ENCODE measurements at regions not wholly inside any gene's neighbourhood (a gene's known extent, or its start where the extent isn't known, plus 50 kb on each side); places are given as distances from the start of the nearest gene placed in this dataset.
"Not testable (repeated sequence)": the region's sequence is repeated elsewhere in the genome, so short reads cannot be mapped to it uniquely, and the experiment has no call there.

DNA sequence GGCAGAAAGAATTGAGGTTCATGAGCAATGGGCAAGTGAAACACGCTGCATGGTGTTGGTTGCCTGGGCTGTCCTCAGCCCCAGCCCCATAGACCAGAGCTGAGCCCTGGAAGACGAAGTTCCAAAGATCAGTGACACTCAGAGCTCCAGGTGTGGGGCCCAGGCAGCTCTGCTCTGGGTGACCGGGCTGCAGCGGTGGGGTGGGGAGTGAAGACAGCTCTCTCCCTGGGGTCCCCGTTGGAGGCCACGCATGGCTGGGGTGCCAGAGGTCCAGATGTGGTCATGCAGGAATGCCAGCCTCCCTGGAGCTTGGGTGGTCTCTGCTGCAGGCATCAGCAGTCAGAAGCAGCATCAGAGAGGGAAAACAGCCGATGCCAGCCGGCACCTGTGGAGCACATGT lies 165.0 kb upstream of the ERCC6L2 start:
- no peaks in the 10 kb centered on the region; the same call in 1 of the 2 replicates for H3K36me3 ChIP-seq
- TF ChIP-seq Cebpa-rat (IDR thresholded peaks at IDR 0.05): no peak
- peak overlapping the region; percentile 72 for H3K4me2 ChIP-seq
- no peak overlapping the region for H3K27ac ChIP-seq
- H3K4me1 ChIP-seq: peaks cover 23% of the 10 kb centered on the region
- no peak overlapping the region for H3K9ac ChIP-seq
- H3K27me3 ChIP-seq: no peaks in the 10 kb centered on the region
- peaks cover 17% of the 10 kb centered on the region for H3K9me3 ChIP-seq
- H3K4me3 ChIP-seq: no peak overlapping the region
- peaks cover 8% of the 10 kb centered on the region; the same call in 1 of the 2 replicates for H4K20me1 ChIP-seq

DNA sequence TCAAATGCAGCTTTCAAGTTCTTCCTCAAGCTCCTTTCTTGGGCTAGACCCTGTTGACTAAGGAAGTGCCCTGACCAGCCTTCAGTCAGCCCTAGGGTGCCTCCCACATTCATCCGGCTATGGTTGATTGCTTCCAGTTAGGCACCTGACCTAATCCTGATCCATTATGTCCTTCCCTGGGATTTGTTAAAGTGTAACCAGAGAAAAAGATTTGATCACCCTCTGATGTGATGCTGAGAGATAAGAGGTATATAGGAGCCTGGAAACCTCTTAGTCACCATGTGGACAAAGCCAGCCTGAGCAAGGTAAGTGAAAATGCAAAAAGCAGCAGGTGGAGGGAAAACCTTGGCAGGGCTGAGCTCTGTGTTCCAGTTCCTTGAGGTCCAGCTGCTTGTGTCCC lies 178.8 kb upstream of the ERCC6L2 start:
- Histone ChIP-seq H3K36me3 (no peaks in the 10 kb centered on the region), H3K27ac (no peak overlapping the region), H4K20me1 (no peaks in the 10 kb centered on the region), H3K9ac (no peak overlapping the region), H3K4me3 (no peak overlapping the region), H3K27me3 (no peaks in the 10 kb centered on the region), H3K4me1 (no peaks in the 10 kb centered on the region), H3K4me2 (no peak overlapping the region), H3K9me3 (peaks cover 15% of the 10 kb centered on the region)
- TF ChIP-seq Cebpa-rat (IDR thresholded peaks at IDR 0.05): no peak

DNA sequence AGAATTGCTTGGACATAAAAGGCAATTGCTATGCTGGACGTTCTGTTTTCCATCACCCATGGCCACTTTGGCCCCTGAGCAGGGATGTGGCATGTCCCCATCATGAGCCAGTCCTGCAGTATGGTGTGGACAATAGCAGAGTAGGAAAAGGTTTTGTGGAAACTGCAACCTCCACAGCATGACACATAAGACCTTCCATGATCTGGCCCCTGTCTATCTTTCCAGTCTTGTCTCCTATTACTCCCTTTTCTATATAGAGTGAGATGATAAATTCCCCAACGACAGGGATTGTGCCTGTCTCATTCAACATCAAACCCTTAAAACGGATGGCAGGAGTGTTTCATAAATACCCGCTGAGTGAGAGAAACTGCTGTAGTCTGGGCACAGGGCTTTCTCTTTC lies 174.7 kb upstream of the PTCH1 start:
- no peak overlapping the region for H3K9ac ChIP-seq

DNA sequence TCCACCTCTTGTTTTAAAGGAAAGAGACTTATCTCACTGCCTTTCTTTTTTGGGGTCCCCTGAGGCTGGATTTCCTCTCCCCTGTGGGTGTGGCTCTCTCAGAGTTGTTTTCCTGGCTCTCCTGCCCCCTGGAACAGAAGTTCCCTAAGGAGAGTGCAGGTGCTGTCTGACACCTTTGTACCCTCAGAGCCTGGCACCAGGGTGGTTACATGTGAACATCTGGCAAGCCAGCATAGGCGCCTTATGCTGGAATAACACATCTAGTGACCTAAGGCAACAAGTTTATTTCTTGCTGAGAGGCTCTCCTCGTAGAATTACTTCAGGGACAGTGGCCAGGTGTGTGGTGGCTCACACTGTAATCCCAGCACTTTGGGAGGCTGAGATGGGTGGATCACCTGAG lies 172.9 kb upstream of the PTCH1 start:
- TF ChIP-seq Cebpa-rat (IDR thresholded peaks at IDR 0.05): no peak
- H3K27me3 ChIP-seq: no peaks in the 10 kb centered on the region
- no peaks in the 10 kb centered on the region for H4K20me1 ChIP-seq
- no peaks in the 10 kb centered on the region for H3K9me3 ChIP-seq
- H3K36me3 ChIP-seq: no peaks in the 10 kb centered on the region
- no peak overlapping the region for H3K9ac ChIP-seq
- H3K4me1 ChIP-seq: peaks cover 9% of the 10 kb centered on the region; the same call in 1 of the 2 replicates
- H3K27ac ChIP-seq: no peak overlapping the region
- H3K4me2 ChIP-seq: 0 out of 2 replicates have a peak overlapping the region, but pooled peaks have one; percentile 1
- H3K4me3 ChIP-seq: no peak overlapping the region

More for the DNA sequence above, 174.7 kb upstream of the PTCH1 start:
- H3K9me3 ChIP-seq: peaks cover 9% of the 10 kb centered on the region; the same call in 1 of the 2 replicates
- no peaks in the 10 kb centered on the region for H4K20me1 ChIP-seq
- peaks cover 9% of the 10 kb centered on the region; the same call in 1 of the 2 replicates for H3K4me1 ChIP-seq
- no peak for TF ChIP-seq Cebpa-rat (IDR thresholded peaks at IDR 0.05)
- H3K27me3 ChIP-seq: no peaks in the 10 kb centered on the region
- H3K27ac ChIP-seq: no peak overlapping the region
- H3K4me2 ChIP-seq: no peak overlapping the region
- no peaks in the 10 kb centered on the region for H3K36me3 ChIP-seq
- no peak overlapping the region for H3K4me3 ChIP-seq

DNA sequence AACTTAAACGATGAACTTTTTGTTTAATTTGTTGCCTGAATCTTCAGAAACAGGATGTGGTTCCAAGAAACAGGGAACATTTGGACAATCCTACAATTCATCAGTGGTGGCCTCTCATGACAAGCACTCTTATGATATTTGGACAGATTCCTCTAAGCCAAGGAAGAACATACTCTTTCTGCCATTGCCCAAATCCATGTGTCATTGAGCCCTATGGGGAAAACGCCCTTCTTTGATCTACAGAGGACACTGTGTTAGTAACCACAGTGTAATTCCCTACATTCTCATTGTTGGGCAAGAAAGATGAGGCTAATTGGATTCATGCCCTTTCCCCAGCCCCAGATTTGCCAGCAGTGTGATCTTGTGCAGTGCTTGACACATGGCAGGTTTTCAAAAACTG lies 167.7 kb upstream of the PTCH1 start:
- Histone ChIP-seq H3K9me3 (peaks cover 11% of the 10 kb centered on the region), H3K9ac (no peak overlapping the region), H3K4me3 (no peak overlapping the region), H4K20me1 (no peaks in the 10 kb centered on the region), H3K4me1 (peaks cover 7% of the 10 kb centered on the region; the same call in 1 of the 2 replicates), H3K27ac (no peak overlapping the region), H3K4me2 (no peak overlapping the region), H3K36me3 (no peaks in the 10 kb centered on the region), H3K27me3 (no peaks in the 10 kb centered on the region)
- TF ChIP-seq Cebpa-rat (IDR thresholded peaks at IDR 0.05): no peak

DNA sequence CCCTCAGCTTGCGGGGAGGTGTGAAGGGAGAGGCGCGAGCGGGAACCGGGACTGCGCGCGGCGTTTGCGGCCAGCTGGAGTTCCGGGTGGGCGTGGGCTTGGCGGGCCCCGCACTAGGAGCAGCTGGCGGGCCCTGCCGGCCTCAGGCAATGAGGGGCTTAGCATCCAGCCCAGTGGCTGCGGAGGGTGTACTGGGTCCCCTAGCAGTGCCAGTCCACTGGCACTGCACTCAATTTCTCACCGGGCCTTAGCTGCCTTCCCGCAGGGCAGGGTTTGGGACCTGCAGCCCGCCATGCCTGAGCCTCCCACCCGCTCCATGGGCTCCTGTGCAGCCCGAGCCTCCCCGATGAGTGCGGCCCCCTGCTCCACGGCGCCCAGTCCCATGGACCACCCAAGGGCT lies 163.5 kb upstream of the PTCH1 start:
- not testable (repeated sequence) for H4K20me1 ChIP-seq, H3K36me3 ChIP-seq, H3K27ac ChIP-seq, H3K9ac ChIP-seq, H3K27me3 ChIP-seq, H3K4me2 ChIP-seq, H3K4me3 ChIP-seq, H3K4me1 ChIP-seq
- peaks cover 37% of the 10 kb centered on the region for H3K9me3 ChIP-seq

DNA sequence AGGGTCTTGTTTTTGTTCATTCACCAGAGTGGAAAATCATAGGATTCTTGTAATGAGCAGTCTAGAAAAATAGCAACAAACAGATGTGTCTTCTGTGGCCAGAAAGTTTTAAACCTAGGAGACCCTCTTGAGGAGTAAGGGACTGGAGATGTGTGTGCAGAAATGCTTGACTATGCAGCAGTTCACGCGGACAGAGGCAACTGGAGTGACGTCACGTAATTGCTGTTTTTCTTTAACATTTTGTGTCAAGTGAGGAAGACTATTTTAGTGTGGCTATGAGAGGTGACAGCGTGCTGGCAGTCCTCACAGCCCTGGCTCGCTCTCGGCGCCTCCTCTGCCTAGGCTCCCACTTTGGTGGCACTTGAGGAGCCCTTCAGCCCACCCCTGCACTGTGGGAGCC lies 163.1 kb upstream of the PTCH1 start:
- H4K20me1 ChIP-seq: no peaks in the 10 kb centered on the region
- peaks cover 37% of the 10 kb centered on the region for H3K9me3 ChIP-seq
- H3K4me2 ChIP-seq: no peak overlapping the region
- no peak overlapping the region for H3K27ac ChIP-seq
- no peaks in the 10 kb centered on the region for H3K4me1 ChIP-seq
- H3K27me3 ChIP-seq: no peaks in the 10 kb centered on the region
- no peak overlapping the region for H3K9ac ChIP-seq
- H3K36me3 ChIP-seq: no peaks in the 10 kb centered on the region
- no peak overlapping the region for H3K4me3 ChIP-seq
- TF ChIP-seq Cebpa-rat (IDR thresholded peaks at IDR 0.05): no peak

DNA sequence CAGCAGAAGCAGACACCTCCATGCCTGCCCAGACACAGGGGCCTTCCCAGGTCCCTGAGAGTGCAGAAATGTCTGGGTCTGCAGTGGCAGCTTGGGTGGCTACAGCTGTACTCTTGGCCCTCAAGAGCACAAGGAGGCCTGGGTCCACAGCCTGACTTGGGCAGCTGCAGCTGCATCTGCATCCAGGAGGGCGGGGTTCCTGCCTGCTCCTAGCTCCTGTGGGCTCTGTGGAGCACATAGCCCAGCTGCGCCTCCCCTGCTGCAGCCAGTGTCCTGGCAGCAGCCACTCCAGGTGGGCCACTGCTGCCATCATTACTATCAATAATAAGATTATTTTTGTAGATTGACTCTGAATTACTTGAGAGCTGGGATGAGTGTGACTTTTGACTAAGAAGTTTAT lies 162.0 kb upstream of the PTCH1 start:
- peaks cover 37% of the 10 kb centered on the region for H3K9me3 ChIP-seq
- H3K4me3 ChIP-seq: no peak overlapping the region
- H3K27ac ChIP-seq: no peak overlapping the region
- no peak for TF ChIP-seq Cebpa-rat (IDR thresholded peaks at IDR 0.05)
- no peaks in the 10 kb centered on the region for H4K20me1 ChIP-seq
- no peaks in the 10 kb centered on the region for H3K36me3 ChIP-seq
- H3K4me1 ChIP-seq: no peaks in the 10 kb centered on the region
- H3K9ac ChIP-seq: no peak overlapping the region
- H3K27me3 ChIP-seq: no peaks in the 10 kb centered on the region
- no peak overlapping the region for H3K4me2 ChIP-seq

DNA sequence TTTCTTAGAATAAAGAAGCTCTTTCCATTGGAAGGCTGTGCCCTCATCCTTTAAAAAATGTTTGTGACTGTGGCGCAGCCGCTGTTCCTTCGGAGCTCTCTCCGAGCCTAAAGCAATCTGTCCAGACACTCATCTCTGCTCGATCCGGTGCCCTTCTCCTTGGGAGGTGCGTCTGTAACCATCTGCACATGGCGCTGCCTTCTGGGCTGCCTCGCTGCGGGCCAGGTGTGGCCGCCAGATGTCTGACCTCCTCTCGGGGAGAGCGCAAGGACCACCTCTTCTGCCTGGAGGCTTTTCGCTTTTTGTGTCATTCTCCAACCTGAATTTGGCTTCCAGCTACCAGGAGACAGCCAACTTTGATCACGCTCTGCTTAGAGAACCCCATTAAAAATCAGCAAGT lies 153.4 kb upstream of the PTCH1 start:
- no peak overlapping the region for H3K27ac ChIP-seq
- H3K4me2 ChIP-seq: no peak overlapping the region
- H3K4me1 ChIP-seq: no peaks in the 10 kb centered on the region
- H3K36me3 ChIP-seq: no peaks in the 10 kb centered on the region
- TF ChIP-seq Cebpa-rat (IDR thresholded peaks at IDR 0.05): no peak
- no peaks in the 10 kb centered on the region for H3K9me3 ChIP-seq
- no peaks in the 10 kb centered on the region for H3K27me3 ChIP-seq
- H3K4me3 ChIP-seq: no peak overlapping the region
- H3K9ac ChIP-seq: no peak overlapping the region
- no peaks in the 10 kb centered on the region for H4K20me1 ChIP-seq

DNA sequence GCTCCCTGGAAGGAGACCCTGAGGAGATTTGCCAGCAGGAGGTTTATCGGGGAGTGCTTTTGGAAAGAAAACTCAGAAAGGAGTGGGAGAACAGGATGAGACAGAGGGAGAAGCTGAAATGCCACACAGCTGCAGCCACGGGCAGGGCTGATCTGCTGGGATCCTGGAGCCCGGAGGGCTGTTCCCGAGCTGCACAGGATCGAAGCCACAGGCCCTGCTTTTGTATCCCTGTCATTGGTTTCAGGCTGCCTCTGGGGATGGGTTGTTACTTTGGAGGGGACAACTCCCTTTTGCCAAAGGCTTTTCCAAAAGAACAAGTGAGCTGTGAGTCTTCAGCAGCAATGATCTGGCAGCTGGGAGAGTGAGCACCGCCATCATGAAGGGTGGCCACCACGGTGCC lies 152.5 kb upstream of the PTCH1 start:
- Histone ChIP-seq H3K9ac (no peak overlapping the region), H3K9me3 (no peaks in the 10 kb centered on the region), H4K20me1 (no peaks in the 10 kb centered on the region), H3K4me1 (no peaks in the 10 kb centered on the region), H3K4me3 (no peak overlapping the region), H3K36me3 (no peaks in the 10 kb centered on the region), H3K4me2 (no peak overlapping the region), H3K27me3 (no peaks in the 10 kb centered on the region), H3K27ac (no peak overlapping the region)
- TF ChIP-seq Cebpa-rat (IDR thresholded peaks at IDR 0.05): no peak

DNA sequence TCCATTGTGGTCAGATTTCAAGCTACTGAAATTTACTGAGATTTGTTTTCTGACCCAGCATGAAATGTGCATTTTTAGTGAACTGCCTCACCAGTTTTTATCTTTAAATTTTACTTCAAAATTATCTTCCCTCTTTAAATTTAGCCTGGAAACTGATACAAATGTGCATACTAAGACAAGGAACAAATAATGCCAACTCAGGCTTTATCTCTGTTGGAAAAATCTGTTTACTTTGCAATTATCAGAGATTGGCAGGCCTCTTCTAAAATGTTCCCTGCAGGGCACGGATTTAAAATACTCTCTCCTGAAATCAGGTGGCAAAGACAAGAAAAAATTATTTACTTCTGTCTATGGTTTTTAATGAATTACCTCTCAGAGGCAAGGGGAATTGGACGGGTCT lies 151.0 kb upstream of the PTCH1 start:
- no peaks in the 10 kb centered on the region for H3K27me3 ChIP-seq

More for the DNA sequence above, 151.0 kb upstream of the PTCH1 start:
- H3K27ac ChIP-seq: no peak overlapping the region
- H3K36me3 ChIP-seq: no peaks in the 10 kb centered on the region
- no peaks in the 10 kb centered on the region for H4K20me1 ChIP-seq
- H3K4me3 ChIP-seq: no peak overlapping the region
- H3K4me2 ChIP-seq: no peak overlapping the region
- no peaks in the 10 kb centered on the region for H3K9me3 ChIP-seq
- TF ChIP-seq Cebpa-rat (IDR thresholded peaks at IDR 0.05): no peak
- H3K4me1 ChIP-seq: no peaks in the 10 kb centered on the region
- no peak overlapping the region for H3K9ac ChIP-seq
